NCI-H1105 treated with DMSO at 0.1 percent for 48 hours (cell line): ENCODE measurements at regions not wholly inside any gene's neighbourhood (a gene's known extent, or its start where the extent isn't known, plus 50 kb on each side); places are given as distances from the start of the nearest gene placed in this dataset.
"Not testable (repeated sequence)": the region's sequence is repeated elsewhere in the genome, so short reads cannot be mapped to it uniquely, and the experiment has no call there.

ENCODE experiments used
- DNase-seq: peaks from one replicate; lab custom pipeline; 2025; lab: John Stamatoyannopoulos, UW

DNA sequence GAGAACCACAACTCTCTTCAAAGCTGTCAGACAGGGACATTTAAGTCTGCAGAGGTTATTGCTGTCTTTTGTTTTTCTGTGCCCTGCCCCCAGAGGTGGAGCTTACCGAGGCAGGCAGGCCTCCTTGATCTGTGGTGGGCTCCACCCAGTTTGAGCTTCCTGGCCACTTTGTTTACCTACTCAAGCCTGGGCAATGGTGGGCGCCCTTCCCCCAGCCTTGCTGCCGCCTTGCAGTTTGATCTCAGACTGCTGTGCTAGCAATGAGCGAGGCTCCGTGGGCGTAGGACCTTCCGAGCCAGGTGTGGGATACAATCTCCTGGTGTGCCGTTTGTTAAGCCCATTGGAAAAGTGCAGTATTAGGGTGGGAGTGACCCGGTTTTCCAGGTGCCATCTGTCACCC lies 822.1 kb downstream of the KCNMA1 start:
- not testable (repeated sequence) for DNase-seq

DNA sequence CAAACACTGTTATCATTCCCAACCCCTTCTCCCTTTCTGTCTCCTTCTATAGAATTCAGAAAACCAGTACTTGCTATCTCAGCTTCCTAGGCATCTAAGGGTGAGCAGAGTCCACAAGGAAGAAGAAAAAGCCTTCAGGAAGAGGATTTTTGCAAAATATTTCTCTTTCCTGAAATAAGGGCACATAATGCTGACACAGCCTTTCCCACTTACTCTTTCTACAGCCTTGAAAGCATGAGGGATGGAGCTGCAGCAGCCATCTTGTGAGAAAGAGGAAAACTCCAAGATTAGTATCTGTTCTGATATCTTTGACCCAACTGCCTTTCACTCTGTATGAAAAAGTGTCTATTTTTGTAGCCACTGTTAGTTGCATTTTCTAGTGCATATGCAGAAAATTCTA lies 826.2 kb downstream of the KCNMA1 start:
- DNase-seq: no peak

DNA sequence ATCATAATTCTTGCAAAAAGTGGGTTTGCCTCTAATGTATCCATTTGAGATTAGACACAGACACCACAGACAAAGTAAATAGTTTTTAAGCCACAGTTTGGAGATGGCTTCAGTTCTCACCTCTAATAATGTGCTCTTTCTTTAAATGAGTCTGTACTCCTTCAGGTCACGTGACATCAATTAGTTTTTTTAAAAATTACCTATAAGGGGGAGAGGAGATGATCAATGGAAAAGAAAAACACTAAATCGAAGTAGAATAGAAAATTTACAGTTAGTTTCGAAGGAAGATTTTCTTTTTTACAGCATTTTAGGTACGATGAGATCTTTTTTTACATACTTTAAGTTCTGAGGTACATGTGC lies 849.2 kb downstream of the KCNMA1 start:
- DNase-seq: no peak

DNA sequence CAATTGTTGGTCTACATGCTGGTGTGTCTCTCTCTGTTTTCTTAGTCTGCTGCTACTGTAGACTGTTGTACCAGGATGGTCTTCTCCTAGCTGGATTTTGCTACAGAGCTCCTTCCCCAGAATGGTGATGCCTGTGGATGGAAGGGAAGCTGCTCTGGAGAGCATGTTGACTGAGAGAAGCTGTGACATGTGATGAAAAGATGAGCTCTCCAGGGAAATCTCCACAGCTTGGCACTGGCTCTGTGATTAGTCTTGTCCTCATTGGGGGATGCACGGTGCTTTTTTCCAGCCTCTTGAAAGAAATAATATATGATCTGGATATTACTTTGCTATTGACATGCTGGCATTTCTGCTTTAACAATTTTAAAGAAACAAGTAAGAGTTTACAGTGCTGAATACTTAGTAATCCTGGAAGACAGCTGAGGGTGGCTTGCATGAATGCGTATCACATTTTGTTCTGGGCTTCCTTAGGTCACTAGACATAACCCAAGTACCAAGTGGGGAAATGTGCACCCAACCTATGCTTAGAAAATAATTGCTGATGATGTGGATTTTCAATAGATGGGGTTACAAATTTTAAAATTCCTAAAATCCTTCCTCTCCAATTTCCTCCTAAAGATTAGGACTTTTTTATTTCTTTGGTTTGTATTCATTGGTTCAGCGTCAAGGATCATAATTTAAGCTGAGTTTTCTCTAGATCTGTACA lies 849.7 kb downstream of the KCNMA1 start:
- DNase-seq: no peak

DNA sequence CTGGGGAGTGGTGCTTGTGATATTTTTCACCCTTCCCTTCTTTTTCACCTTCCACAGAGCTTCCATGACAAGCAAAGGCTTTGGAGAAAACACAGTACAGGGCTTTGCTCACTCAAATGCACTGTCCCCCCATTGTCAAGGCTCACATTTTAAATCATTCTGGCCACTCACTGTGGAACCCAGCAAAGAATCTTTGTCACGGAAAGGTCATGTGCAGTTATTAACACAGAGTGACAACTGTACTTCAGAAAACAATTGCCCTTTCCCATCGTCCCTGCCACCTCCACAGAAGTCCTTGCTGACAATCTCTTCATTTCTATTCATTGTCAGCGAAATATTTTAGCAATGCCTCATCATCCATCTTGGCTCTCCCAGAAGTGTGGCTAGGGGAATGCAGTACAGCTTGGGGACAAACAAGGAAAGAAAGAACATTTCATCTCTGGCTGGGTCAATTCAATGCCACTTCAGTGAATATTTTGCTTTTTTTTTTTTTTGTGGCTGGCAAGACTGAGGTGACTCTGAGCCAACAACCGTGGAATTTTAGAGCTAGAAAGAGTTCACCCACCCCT lies 851.0 kb downstream of the KCNMA1 start:
- DNase-seq: no peak

DNA sequence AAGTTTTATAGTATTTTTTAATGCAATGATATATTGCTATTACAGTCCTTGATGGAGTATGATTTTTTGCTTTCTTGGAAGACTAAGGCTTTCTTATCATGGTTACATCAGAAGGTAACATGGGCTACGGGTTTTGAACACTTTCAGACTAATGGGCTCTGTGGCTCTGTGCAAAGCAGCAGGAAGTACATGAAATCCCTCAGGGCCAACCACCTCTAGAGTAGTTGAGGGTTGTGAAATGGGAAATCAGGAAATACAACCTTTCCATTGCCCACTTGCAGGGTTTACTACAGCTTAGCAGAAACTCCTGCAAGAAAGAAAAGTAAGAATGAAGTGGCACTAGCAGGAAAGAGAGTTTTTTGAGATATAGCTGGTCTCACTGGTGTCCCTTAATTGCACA lies 853.5 kb downstream of the KCNMA1 start:
- no peak for DNase-seq

DNA sequence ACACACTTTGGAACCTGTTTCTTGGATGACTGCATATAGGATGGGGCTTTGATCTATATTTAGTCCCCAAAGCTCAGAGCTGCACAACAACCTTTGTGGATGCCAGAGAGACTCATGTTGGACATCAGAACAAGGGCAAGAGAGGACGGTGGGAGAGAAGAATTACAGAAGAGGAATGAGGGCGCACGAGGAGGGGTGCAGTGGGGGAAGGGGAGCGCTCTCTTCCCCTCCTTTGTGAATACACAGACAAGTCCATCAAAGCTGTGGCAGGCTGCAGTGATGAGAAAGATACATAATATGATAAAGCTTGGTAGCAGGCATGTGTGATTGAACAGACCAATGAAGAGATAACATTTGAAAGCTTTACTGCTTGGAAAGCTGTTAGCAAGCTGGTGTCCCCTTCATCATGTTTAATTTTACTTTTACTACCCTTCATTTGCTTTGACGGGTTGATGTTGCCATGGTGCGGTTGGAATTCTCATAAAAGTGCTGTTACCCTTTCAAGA lies 857.8 kb downstream of the KCNMA1 start:
- no peak for DNase-seq

DNA sequence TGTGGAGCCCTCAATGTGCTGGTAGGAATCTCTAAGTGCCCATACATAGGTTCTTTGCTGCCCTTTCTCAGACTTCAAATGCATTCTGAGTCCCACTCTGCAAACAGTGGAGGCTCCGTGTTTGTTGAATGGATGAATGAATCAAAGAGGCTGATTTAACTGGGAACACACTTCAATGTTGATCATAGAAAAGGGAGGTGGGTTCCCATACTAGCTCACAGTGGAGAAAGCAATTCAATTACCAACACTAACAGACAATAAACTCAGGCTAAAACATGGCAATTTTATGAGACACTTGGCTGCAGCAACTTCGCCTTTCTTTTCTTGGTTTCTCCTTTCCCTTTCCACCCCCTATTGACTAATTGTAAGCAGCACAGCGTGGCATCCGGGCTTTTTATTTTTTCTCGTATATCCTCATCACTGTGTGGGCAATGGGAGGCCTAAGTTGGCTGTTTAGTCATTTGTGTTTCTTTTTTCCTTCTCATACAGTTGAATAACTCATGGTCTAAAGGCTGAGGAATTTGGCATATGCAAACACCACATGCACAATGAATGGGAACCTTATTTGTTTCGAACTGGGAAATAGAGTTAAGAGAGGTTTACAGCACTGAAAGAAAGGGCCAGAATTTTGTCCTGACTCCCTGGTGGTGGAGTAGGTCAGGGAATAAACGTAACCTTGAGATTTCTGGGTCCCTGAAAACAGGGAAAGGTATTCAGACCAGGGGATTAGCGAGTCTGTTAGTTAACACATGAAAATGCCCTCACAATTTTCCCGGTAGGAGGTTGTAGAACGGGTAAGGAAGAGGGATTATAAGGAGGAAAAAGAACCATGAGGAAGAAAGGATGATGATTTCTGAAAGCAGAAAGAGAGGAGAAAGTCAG lies 858.5 kb downstream of the KCNMA1 start:
- DNase-seq: no peak

DNA sequence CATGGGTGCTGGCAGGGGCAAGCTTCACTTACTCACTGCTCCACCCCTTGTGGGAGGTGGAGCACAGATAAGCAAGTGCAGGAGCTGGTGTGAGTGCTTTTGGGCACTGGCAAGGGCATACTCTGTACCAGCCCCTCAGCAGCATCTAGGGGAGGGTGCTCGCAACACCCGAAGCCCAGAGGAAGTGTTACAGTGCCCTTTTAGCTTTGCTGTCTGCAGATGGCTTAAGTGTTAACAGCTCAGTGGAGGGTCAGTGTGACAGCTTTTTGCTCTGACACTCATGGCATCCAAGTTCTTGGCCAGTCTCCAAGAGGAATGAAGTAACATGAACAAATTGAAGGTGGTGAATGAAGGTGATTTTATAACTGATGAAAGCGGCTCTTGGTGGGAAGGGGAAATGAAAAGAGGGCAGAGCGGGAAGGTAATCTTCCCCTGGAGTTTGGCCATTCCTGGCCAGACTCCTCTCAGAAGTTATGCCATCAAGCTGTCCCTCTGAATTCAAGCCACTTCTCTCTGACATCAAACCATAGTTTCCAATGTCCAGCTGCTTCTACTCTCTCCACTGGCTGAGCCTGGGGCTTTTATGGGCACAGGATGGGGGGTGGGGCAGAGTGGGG lies 862.5 kb downstream of the KCNMA1 start:
- DNase-seq: no peak

DNA sequence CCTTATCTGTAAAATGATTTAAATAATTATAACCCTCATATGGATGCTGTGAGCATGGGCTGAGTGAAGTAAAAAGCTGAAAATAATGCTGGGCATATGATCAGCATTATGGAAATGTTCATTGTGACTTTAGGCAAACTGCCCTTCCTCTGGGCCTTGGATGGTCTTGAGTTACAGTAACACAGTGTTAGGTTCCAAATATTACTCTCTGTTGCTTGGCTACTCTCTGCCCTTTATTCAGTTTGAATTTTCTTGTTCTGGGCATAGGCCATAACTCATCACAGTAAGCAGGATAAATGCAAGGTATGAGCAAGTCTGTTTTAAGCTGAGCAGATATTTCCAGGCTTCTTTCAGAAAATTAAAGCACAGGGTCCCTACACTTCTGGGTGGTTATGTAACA lies 868.0 kb downstream of the KCNMA1 start:
- no peak for DNase-seq

DNA sequence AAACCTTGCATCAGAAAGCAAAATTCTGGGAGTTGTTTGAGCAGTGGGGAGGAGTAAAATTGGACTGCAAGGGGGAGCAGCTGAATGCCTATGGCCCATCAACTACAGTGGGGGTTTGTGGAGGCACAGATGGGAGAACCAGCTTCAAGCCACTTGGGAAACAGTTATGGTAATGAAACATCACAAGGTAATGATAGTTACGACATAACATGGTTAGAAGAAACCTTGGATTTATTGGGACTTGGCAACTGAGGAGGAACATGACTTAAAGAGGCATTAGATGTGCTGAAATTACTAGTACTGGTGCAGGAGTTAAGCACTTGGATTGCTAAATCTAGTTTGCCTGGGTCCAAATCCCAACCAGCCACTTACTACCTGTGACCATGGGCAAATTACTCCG lies 868.4 kb downstream of the KCNMA1 start:
- DNase-seq: no peak

DNA sequence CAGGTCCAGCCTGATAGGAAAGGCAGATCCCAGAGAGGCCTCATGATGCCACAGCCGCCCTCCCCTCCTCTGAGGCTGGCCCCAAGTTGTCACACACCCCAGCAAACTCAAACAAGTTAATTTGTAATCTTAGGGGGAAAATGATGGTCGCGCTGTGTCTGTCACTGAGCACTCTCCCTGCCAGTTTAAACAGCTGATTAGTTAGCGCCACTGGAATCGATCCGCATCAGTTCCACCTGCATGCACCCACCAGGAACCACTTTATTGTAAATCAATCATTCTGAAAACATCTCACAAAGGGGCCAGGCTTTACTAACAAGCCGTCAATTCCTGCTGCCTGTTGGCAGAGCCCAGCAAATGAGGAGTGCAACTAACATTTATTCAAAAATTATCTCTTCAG lies 870.9 kb downstream of the KCNMA1 start:
- DNase-seq: no peak

DNA sequence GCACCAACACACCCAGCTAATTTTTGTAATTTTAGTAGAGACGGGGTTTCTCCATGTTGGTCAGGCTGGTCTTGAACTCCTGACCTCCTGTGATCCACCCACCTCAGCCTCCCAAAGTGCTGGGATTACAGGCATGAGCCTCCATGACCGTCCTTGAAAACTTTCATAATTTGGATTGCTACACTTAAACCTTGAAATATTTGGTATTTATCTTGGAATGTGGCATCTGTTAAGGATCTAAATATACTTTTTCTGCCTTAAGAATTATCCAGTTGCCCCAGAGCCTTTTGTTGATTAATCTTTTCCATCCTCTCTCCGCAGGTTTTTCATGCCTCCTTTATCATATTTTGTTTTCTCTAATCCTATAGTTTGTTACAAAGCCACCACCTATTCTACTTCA lies 872.7 kb downstream of the KCNMA1 start:
- not testable (repeated sequence) for DNase-seq

DNA sequence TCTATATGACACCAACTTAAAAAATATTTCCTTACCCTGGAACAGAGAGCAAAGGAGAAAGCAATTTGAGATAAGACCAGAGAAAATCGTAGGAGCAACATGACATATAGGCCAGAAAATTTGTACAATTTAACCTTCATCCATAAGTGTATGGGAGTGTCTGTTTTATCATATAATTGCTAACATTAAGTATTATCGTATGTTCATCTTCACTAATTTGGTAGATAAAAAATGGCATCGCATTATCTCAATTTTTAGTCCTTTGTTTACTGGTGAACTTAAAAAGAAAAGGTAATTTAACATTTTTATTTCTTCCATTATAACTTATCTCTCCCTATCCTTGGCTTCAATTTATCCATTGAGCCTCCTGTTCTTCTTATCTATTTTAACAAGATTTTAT lies 873.4 kb downstream of the KCNMA1 start:
- DNase-seq: no peak

DNA sequence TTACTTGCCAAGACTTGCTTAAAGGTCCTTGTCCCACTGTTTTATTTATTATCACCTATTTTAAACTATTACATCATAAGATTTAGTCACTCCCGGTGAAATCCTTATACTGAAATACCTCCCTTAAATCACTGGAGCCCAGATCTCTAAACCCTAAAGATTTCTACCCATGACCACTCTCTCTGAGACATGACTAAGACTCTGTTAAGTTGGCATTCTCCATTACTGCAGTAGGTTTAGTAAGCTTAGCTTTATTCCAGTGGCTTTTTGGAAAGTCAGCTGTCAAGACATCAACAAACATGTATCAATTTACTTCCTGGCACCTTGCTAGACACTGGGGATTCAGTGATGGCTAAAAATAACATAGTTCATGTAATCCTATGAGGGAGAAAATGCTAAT lies 874.2 kb downstream of the KCNMA1 start:
- DNase-seq: no peak

DNA sequence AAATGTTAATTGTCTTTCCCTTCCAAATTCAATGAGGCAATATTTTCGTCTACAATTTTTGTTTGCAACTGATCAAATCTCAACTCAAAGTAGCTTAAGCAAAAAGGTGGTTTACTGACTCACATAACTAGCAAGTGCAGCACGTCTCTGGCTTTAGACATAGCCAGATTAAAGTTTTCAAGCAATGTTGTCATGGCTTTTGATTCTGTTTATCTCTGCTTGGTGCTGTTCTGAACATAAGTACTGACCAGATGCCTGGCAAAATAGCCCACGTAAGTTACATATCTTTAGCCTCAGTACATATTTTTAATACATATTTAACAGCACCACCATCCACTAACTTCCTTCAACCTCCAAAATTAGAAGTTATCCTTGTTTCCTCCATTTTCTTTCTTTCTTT lies 877.9 kb downstream of the KCNMA1 start:
- DNase-seq: no peak

DNA sequence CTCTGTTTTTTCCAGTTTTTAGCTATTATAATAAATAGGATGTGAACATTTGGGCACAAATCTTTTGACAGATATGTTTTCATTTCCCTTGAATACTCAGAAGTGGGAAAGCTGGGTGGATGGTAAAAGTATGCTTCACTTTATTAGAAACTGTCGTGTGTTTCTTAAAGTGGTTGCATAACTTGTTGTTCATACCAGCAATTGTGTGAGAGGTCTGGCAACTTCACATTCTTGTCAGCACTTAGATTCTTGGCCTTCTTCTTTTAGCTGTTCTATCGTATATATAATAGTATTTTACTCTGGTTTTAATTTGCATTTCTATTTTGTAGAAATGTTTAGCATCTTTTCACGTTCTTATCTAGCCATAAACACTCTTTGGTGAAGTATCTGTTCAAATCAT lies 894.4 kb downstream of the KCNMA1 start:
- no peak for DNase-seq

DNA sequence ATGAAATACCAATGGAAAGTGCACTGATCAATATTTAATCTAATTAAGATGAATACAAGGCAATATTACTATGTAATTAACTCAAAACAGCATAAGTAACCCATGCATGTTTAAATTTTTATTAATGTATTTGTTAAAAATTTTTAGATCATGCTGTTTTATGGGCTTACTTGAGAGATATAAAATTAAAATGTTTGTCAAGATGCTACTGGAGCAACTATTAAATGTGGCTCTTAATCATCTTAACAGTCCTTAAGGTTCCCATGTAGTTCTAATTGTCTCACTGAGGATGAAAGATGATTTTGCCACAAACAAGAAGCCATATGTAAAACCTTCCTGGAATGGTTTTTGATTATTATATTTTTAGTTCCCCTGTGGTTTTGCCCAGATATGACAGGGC lies 897.1 kb downstream of the KCNMA1 start:
- DNase-seq: no peak

DNA sequence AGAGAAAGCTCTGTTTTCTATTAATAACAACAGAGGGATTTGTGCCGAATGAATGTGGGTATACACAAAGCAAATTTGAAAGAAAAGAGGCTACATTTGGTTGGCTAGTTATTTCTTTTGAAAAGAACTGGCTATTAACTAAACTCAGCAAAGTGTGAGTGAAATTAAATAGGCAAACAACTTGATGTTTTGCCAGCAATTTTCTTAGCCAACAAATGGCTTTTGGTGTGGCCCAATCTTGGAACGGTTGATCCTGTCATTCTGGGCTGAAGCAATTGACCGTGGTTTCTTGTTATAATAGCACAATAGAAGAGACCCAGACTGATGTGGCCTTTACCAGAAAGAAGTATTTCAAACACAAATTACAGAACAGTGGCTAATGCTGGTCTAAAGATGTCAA lies 898.6 kb downstream of the KCNMA1 start:
- no peak for DNase-seq

DNA sequence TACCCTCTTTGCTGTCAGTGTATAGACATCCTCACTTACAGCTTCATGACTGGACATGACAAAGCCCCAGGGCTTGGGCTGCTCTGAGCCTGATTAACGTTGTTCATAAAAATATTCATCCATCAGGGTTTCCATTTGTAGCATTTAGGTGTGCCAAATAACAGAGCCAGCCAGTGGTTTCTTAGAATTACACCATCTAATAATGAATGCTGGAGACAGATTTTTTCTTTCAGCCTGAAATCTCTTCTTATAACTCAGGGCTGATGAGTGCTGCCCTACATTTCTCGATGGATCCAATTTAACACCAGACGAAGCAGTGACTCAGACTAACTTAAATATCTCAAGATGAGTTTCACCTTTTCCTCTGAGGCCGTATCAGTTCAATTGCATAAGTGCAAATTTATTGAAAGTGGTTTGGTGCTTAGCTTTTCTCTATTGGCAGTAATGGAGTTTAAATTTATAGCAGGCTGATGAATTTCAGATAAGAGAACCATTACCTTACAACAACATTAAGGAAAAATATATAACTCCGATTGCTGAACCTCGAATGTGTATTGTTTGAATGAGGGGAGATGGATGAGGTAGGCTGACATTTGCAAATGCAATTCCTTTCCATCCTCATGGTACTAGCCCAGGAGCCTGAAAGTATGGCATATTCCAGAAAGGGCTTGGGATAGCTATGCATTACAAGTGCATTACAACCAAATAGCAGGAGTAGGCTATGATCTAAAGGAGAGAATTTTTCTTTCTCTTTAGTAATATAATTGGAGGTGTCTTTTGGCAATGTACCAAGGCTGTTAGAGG lies 900.6 kb downstream of the KCNMA1 start:
- no peak for DNase-seq

DNA sequence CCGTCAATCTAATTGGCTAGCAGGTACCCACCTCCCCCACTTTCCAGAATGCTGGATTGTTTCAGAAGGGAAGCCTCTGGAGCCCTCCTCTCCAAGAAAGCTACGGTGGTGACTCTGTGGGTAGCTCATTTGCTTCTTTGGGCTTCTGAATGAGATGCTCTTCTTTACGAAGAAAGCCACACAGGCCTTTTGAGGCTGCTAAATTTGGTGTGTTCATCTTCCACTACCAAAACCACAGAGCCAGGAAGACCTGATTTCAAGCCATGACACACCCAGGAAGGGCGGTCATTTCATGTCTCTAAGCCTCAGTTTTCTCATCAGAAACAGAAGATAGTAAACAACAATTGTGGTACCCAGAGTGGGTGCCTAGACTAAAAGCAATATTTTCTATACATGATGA lies 901.2 kb downstream of the KCNMA1 start:
- DNase-seq: no peak

DNA sequence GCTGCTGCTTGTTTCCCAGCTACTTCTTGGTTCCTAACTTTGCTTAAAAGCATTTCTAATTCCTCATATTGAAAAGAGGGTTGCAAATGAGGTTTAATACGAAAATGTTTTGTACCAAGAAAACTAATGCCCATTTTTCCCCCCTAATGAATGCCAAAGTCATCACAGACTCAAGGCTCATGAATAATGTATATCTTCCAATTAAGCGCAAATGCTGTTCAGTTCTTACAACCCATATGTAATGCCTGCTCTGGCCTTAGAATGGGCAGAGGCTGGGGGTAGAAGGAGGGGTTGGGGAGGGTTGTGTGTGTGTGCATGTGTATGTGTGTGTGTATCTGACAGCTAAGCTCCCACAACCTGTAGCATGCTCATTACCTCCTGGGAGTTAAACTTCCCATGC lies 901.7 kb downstream of the KCNMA1 start:
- no peak for DNase-seq
